ENCODE measurements at regions not wholly inside any gene's neighbourhood (a gene's known extent, or its start where the extent isn't known, plus 50 kb on each side); places are given as distances from the start of the nearest gene placed in this dataset.
"Not testable (repeated sequence)": the region's sequence is repeated elsewhere in the genome, so short reads cannot be mapped to it uniquely, and the experiment has no call there.

DNA sequence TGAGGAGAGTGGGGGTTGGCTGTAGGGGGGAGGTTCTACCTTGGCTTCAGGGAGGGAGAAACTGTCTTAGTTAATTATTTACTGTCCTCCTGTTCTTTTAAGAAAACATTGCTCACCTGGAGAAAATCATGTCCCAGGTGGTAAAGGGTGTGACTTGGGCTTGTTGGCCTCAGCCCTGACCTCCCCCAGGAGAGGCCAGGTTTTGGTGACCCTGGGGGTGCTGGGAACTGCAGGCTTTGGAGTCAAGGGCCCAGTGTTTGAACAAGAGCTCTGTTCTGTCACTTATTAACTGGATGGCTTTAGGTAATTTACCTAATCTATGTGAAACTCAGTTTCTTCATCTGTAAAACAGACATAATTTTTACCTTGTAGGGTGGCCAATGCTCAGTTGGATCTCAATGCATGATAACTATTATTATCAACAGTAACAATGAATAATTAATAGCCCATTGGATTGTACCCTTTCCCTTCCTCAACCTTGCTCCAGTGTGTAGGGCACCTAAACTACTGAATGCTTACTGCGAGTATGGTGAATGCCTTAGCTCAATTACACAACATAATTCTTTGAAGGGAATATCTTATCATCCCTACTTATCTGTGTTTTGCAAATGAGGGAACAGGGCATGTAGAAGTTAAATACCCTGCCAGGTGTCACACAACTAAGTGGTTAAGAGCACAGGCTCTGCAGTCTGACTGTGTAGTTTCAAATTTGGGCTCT, 959.4 kb upstream of the DEFB115 start:
- DNase-seq = not testable (repeated sequence)

DNA sequence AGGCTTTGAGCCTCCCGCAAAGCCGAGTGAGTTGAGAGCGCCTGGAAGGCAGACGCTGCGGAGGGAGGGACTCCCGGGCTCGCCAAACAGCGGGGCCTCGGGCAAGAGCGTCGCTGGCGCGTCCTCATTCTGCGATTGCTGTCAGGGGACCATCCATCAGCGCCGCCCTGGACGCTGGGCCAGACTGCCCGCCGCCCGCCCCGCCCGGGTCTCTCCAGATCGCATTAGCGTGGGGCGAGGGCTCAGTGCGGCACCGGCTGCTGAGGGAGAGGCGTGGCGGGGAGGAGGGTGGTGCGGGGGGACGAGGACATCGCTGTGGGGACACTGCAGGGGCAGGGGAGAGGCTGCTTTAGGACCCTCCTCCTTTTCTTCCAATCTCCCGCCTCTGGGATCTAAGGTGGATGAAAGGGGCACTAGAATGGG, 957.2 kb upstream of the DEFB115 start:
- not testable (repeated sequence) for DNase-seq

DNA sequence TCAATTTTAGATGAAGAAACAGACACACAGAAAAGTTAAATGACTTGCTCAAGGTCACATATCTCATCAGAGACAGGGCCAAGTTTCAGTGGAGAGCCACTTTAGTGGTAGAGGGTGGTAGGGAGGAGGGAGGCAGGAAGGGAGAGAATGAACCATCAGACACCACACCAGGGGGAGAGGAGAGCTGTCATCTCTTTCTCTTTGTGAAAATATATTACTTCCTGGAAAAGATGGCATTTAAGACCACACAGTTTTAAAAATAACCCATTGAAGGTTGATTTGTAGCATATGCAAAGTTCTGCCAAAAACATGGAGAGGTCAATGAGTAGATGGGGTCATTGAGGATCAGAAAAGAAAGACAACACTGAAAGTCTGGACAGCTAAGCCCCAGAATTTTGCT, 954.7 kb upstream of the DEFB115 start:
- DNase-seq = not testable (repeated sequence)

DNA sequence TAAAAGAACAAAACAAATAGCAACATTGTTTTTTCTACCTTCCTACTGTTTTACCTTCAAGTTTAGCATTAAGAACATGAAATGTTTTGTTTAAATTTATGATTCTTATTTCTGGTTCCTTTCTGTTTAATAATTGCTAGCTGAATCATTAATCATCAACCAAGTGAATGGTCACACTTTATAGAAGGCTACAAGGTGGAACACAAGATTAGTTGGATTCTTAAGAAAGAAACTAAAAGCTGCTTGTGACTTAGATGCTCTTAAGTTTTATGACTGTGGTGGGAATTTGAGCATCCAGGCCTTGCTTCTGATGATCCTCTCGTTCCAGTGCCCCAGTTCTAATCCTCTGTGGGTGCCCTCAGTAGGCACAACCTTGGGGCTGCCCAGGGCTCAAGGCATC, 947.5 kb upstream of the DEFB115 start:
- DNase-seq = not testable (repeated sequence)

DNA sequence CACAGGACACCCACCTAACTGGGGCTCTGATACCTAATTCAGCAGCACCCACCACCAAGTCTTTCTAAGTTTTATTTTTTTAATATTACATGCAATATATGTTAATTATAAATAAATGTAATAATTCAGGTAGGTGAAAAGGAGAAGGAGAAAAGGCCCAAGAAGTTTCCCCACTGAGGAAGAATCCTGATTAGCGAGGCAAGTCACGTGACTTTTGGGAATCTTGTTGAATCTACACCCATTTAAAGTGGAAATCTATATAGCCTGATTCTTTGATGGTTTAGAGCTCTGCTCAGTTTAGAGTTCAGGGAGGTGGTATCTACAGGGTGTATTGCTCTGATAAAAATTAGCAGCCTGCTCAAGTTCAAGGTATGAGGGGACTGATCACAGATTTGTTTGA, 947.1 kb upstream of the DEFB115 start:
- not testable (repeated sequence) for DNase-seq

DNA sequence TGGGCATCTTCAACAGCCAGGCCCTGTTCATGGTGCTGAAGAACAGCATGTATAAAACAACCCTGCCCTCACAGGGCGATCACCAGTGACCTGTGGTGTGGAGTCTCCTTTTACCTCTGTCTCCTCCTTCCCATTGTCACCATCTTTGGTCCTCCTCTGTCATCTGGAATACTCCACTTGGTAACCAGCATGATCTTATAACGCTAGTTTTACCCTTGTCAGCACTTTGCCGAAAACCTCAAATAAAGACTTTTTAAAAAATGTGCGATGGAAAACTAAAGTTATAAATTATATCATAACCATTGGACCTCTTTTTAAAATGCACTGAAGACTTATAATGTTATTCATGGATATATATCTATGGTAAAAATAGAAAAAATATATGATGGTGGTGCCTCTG, 945.2 kb upstream of the DEFB115 start:
- DNase-seq = not testable (repeated sequence)

DNA sequence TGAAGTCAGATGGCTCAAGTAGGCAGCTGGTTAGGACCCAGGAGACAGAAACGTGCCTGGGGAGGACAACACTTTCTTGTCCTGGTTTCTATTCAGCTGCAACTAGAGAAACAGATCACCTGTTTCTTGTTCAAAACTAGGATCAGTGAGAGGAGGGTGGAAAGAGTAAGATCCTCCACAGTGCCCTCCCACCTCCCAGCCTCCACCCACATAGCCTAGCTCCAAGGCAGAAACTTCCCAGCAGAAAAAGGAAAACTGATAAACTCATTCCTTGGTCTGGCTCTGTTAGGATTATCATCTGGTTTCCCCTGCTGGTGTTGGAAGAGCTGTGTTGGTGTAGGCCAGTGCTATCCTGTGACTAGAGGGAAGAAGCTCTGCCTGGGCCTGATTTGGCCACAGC, 943.8 kb upstream of the DEFB115 start:
- not testable (repeated sequence) for DNase-seq

DNA sequence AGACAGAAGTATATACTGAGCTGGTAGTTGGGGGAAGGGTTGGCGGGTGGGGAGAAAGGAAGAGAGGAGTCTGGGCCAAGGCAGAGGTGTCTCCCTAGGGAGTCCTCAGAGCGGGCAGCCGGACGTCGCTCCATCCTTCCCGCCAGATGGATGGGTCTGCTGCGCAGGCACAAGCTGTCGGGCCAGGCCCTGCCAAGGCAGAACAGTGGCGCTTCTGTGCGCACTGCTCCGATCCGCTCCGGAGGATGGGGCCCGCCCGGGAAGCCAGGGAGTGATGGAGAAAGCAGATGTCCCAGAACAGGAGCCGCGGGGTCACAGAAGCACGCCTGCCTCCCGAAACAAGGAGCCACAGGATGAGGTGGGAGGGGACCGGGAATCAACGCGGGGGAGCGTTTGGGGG, 941.4 kb upstream of the DEFB115 start:
- not testable (repeated sequence) for DNase-seq

DNA sequence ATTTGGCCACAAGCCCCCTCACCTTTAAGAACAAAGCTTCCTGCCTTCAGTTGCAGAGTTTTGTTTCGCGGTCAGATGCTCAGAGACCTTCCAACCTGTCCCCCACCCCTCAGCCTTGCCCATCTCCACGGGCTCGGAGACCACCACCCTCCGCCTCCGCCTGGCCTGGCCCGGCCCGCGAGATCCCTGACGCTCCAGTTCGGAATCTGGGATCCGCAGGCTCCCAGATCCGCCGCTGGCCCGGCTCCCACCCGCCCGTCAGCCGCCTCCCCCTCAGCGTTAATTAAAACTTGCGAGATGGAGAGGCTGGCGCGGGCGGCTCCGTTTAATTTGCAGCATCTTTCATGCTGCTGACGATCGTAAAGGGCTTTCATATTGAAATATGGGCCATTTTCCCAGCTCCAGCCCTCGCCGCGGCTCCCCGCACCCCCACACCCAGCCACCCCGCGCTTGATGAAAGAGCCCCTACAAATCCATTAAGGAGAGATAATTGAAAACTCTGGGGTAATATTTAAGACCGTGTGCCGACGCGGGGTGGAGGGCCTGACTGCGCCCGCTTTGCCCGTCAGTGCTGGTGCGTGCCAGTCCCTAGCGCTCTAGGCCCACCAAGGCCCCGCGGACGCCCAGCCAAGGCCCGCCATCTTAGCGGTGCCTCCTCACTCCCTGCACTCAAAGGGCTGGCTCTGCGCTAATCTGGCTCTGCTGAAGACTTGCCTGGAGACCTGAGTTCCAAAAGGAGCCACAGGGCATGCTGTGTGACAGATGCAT, 940.7 kb upstream of the DEFB115 start:
- not testable (repeated sequence) for DNase-seq

DNA sequence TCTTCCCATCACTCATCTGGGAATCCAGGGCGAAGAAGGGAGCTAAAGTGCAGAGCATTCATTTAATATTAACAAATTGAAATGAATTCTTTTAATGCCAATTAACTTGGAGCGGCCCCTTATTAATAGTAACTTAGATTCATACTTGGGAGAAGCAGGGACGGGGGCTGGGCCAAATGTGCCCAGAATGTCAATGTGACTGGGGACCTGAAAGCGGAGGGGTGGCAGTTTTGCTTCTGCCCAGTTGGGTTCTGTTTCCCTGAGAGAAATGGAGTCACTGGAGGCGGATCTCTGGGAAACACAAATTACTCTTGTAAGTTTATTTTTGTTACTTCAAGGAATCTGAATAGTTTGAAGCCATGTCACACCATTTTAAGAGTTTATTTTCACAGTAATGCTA, 923.7 kb upstream of the DEFB115 start:
- DNase-seq = not testable (repeated sequence)

DNA sequence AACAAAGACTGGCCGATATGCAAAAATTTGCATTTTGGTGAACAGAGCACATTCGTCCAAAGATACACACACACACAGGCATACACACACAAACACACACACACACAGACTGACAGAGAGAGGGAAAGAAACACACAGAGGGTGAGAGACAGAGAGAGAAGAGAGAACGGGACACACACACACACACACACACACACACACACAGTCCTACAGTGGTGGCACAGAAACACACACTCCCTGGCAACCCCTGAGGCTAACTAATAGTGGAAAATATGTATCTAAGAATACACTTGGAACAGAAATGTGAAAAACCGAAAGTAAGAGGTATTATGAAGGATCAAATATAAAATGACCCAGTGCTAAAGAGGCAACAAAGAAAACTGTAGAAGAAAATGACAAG, 919.9 kb upstream of the DEFB115 start:
- not testable (repeated sequence) for DNase-seq

DNA sequence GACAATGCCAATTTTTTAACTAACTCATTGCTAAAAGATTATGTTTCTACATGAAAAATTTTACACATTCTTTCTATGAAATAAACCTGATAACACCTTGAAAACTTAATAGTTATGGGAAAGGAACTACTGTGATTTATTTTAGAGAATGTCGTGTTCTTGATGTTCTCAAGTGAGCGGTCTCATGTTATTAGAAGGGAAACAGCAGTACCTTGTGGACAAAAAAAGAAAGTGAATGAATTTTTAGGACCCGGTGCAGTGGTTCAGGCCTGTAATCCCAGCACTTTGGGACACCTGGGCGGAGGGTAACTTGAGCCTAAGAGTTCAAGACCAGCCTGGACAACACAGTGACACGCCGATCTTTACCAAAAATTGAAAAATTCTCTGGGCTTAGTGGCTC, 908.5 kb upstream of the DEFB115 start:
- not testable (repeated sequence) for DNase-seq

DNA sequence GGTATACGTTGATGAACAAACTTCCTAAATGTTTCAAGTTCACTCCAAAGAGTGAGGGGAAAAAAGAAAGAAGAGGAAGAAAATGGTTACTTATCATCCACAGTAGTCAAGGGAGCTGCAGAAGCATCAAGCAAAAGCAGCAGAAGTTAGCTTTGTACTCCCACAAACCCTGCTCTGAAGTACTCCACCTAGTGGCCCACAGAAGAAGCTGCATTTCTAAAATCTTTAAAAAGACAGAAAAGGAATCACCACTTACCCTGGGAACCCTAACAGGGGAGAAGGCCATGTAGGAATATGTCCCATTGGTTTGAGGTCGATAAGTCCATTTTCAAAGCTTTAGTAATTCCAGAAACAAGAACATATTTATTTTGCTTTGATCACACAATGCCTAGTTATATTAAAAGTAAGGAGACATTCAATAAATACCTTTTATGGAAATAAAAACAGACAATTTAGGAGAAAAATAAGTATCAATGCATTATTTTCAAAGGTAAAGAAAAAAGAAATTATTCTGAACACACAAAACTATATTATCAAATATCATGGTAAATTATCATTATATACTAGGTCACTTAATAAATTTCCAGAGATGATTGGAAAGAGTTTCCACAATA, 900.5 kb upstream of the DEFB115 start:
- not testable (repeated sequence) for DNase-seq

DNA sequence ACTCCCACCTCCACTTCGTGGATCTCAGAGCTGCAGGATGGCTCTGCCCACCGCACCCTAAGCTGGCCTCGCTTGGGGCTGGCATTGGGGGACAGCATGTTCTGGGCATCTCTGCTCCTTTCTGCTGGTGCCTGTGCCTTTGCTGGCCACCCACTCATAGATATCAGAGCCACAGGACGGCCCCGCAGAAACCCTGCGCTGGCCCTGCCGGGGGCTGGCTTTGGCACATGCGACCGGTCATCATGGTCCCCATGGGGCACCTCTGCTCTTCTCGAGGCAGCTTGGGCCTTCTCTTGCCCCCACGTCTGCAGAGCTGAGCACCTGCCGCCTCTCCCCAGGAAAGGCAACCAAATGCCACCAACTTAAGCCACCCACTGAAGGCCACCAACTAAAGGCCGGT, 895.7 kb upstream of the DEFB115 start:
- DNase-seq = not testable (repeated sequence)

DNA sequence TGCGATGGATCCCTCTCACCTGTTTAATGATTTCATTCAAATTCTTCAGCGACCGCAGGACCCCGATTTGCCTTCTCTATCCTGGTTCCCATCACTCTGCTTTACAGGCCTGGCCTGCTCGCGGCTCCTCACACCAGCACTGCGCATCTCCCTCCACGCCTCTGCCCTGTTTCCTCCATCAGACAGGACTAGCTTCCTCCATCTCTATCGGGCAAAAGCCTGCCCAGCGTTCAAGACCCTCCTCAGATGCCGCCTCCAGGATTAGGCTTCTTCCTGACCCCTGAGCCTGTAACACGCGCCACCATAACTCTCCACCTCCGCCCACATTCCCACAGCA, 881.1 kb upstream of the DEFB115 start:
- not testable (repeated sequence) for DNase-seq

DNA sequence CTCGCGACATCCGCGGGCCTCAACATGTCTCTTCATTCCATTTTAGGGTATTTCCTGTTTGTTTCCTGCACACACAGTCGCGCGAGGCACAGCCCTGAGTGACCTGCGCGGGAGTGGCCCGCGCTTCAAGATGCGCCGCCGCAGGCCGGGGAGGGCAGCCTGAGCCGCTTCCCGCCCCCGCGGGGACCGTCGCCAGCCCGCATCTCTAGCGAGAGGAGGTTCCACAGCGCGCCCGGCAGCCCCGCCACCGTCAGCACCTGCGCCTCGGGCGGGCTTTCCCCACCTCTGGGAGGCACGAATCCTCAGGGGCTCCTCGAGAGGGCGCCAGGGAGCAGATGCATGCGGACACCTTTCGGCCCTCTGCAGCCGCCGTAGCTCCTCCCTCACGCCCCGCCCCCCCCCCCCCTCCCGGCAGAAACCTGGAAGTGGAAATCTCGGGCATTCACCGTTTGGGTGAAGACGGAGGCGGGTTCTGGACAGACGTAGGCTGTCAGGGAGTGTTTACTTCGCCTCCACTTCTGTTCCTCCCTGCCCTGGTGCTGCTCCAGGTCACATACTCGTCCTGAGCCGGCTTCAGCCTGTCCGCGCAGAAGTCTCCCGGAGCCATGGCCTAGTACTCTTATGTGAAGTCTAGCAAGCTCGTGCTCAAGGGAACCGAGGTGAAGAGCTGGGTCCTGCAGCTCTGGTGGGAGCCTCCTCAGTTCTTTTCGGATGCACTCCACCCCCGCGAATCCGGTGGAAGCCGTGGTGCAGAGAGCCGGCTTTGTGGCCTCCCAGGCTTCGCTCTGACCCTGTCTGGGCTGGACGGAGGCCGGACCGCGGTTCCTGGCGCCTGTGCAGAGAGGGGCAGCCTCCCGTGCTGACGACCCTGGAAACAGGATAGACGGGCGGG, 880.5 kb upstream of the DEFB115 start:
- DNase-seq = peak; percentile 55

DNA sequence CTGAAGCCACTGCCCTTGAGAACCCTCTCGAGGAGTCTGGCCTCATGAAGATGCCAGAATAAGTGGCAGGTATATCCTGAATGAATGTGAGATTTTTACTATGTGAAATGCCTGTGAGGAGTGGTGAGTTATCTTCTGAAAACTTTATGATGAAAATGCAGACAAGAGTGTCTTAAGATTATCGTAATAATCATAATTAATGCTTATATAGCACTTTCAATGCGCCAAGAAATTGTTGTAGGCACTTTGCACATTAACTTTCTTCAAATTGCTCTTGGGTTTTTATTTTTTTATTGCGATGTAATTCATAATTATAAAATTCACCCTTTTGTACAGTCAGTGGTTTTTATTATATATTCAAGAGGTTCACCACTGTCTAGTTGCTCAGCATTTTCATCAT, 879.1 kb upstream of the DEFB115 start:
- not testable (repeated sequence) for DNase-seq

DNA sequence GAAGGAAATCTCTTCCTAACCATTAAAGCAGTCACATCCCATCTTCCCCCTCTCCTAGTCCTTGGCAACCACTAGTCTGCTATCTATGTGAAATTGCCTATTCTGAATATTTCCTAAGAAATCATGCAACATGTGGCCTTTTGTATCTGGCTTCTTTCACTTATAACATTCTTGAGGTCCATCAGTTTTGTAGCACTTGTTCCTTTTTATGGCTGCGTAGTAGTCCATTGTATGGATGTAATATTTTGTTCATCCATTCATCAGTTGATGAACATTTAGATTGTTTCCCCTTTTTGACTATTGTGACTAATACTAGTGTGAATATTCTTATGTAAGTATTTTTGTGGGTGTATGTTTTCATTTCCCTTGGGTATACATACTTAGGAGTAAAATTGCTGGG, 878.7 kb upstream of the DEFB115 start:
- DNase-seq = not testable (repeated sequence)

DNA sequence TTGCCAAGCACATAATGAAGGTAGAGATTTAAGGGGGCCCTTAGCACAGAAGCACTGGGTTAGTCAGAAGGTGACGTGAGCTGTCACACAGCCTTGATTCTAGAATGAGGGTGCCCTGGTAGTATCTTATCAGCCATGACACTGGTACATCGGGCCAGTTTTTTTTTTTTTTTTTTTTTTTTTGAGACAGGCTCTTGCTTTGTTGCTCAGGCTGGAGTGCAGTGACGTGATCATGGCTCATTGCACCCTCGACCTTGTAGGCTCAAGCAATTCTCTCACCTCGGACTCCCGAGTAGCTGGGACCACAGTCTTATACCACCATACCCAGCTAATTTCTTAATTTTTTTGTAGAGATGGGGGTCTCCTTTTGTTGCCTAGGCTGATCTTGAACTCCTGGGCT, 872.6 kb upstream of the DEFB115 start:
- DNase-seq = not testable (repeated sequence)

DNA sequence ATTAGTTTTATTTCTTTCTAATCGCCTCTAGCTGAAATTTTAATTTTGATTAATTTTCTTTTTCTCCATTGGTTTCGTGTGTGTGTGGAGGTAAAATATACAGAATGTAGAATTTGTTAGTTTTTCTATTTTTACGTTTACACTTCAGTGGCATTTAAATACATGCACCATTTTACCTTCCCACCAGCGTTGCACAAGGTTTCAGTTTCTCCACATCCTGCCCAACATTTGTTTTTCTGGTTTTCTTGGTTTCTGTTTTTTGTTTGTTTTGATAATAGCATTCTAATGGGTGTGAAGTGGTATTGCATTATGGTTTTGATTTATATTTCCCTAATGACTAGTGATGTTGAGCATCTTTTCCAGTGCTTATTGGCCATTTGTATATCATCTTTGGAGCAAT, 871.4 kb upstream of the DEFB115 start:
- DNase-seq = not testable (repeated sequence)

DNA sequence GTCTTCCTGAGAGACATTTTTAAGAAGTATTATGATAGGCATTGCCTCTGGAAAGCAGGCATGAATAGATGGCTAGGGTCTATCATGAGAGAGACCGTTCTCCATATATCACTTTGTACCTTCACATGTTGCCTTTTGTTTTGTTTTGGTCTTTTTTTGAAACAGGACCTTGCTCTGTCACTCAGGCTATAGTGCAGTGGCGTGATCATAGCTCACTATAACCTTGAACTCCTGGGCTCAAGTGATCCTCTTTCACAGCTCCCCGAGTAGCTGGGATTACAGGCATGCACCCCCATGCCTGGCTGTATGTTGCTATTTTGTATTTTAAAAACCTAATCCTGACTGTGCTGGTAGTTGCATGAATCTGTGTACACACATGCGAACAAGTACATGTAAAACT, 869.6 kb upstream of the DEFB115 start:
- DNase-seq = not testable (repeated sequence)

DNA sequence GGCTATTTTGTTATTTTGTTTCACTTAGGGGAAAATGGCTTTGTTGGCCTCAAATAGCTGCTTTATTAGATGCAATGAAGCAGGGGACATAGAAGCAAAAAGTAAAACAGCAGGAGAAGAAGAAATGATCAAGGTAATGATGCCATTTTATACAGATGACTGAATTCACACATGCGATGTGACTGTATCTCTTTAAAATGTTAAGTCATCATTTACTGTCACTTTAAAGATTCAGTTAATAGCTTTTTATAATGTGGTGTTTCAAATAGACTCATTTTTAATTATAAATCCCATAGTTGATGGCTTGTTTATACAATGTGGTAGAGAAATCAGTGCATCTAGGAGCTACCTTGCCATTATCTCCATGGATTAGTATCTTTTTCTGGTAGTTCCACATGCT, 863.9 kb upstream of the DEFB115 start:
- not testable (repeated sequence) for DNase-seq

DNA sequence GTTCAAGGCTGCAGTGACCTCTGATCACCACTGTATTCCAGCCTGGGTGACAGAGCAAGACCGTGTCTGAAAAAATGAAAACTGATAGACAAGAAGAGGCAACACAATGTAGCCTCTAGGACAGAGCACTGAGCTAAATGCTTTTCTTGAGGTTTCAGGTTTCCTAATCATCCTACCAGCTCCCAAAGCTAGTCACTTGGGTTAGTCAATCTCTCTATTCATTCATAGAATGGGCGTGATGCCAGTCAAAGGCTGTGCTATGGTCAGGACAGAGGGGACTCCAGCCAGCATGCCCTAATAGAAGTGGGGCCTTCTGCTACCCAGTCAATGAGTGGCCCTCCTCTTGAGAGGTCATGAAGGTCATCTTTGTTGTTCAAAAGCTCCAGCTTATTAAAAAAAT, 860.4 kb upstream of the DEFB115 start:
- not testable (repeated sequence) for DNase-seq

Data from NCI-H748 treated with DMSO at 0.1 percent for 48 hours (cell line).